ENCODE measurements at regions not wholly inside any gene's neighbourhood (a gene's known extent, or its start where the extent isn't known, plus 50 kb on each side); places are given as distances from the start of the nearest gene placed in this dataset.

GRCh38 chrX:147827070-147827469 lies 84.6 kb upstream of the FMR1 start:
- no peak overlapping the region for H3K4me2 ChIP-seq (ENCODE audit: low read depth, low read length)
- H3K9me1 ChIP-seq (ENCODE audit: insufficient read depth, low read length) = no peaks in the 10 kb centered on the region
- H4K91ac ChIP-seq (ENCODE audit: insufficient read depth, low read depth, low read length) = no peak overlapping the region
- POLR2A ChIA-PET (ENCODE audit: unreplicated experiment) = no interaction called here
- no peak overlapping the region for H2AFZ ChIP-seq (replicated peaks; ENCODE audit: low read length, poor library complexity)
- no peak overlapping the region for H3K14ac ChIP-seq (replicated peaks; ENCODE audit: low read depth, low read length)
- BruUV-seq (replicated peaks) = no TSS peak
- no peak overlapping the region for H3K9ac ChIP-seq (ENCODE audit: low read depth, low read length)
- H2BK15ac ChIP-seq (ENCODE audit: low read depth, low read length) = no peak overlapping the region
- ATAC-seq (ENCODE audit: low read depth) (no peak), DNase-seq (no peak)
- no peak overlapping the region for H2BK20ac ChIP-seq (ENCODE audit: low read depth, low read length)
- H3K4me1 ChIP-seq (ENCODE audit: control insufficient read depth, insufficient read depth, low read length) = no peaks in the 10 kb centered on the region
- no peak overlapping the region for H3K23ac ChIP-seq (ENCODE audit: low read depth, low read length)
- no peak overlapping the region for H3K27ac ChIP-seq (ENCODE audit: insufficient read depth, low read length)
- no peaks in the 10 kb centered on the region for H4K20me1 ChIP-seq (ENCODE audit: insufficient read depth, low read length)
- H3K4ac ChIP-seq (ENCODE audit: low read depth, low read length) = no peak overlapping the region
- CTCF ChIA-PET = no interaction called here
- dilution Hi-C loops (cut with HindIII; ENCODE audit: low sequenced_read_pairs, unreplicated experiment) = no loop called here
- peak; percentile 76 for TF ChIP-seq CEBPB (IDR thresholded peaks at IDR 0.05; ENCODE audit: low read depth, low read length)
- no peak for TF ChIP-seq CHD1 (IDR thresholded peaks at IDR 0.05; ENCODE audit: low read depth, low read length)
- TF ChIP-seq RFX5 (IDR thresholded peaks at IDR 0.05; ENCODE audit: low read depth, low read length) = no peak
- TF ChIP-seq NFE2L2 (IDR thresholded peaks at IDR 0.05; ENCODE audit: low read depth, low read length) = no peak
- no peak for TF ChIP-seq POLR2A (IDR thresholded peaks at IDR 0.05; ENCODE audit: low read depth, low read length)
- intact Hi-C loops (cut with micrococcal nuclease) = no loop called here
- WGBS, 2 experiments (ENCODE audit: extremely low coverage in 2 of 2, insufficient read length in 1 of 2) = no CpG with 5 or more reads among the region's 3 CpGs
- H4K8ac ChIP-seq (ENCODE audit: low read depth in 2 of 2, low read length in 2 of 2) = no peak overlapping the region
- no peak overlapping the region for H2AK5ac ChIP-seq (ENCODE audit: low read depth, low read length)
- no peaks in the 10 kb centered on the region for H3K36me3 ChIP-seq (ENCODE audit: control insufficient read depth, insufficient read depth, low read length)
- no peaks in the 10 kb centered on the region for H3K79me1 ChIP-seq (ENCODE audit: low read depth in 1 of 2, low read length in 2 of 2)
- no peaks in the 10 kb centered on the region for H3K27me3 ChIP-seq (ENCODE audit: control insufficient read depth, insufficient read depth, low read length)
- in situ Hi-C loops (cut with MboI; ENCODE audit: low sequenced_read_pairs) = no loop called here
- H3K9me3 ChIP-seq (ENCODE audit: control insufficient read depth, insufficient read depth, low read length) = peaks cover 5% of the 10 kb centered on the region; the same call in 1 of the 2 replicates
- H3K18ac ChIP-seq (ENCODE audit: low read depth, low read length) = no peak overlapping the region
- no peak overlapping the region for H3K56ac ChIP-seq (ENCODE audit: extremely low read depth, insufficient read depth, low read length)
- H3K4me3 ChIP-seq (ENCODE audit: insufficient read depth, low read depth, low read length) = no peak overlapping the region
- no peak overlapping the region for H4K5ac ChIP-seq (ENCODE audit: low read depth, low read length)
- H2BK120ac ChIP-seq (ENCODE audit: low read depth, low read length) = no peak overlapping the region
- H2BK5ac ChIP-seq (ENCODE audit: low read depth, low read length, poor library complexity, severe bottlenecking) = no peak overlapping the region
- no peak overlapping the region for H2AK9ac ChIP-seq (replicated peaks; ENCODE audit: low read depth, low read length, poor library complexity)

Measured in IMR-90 (cell line).